HG03460 (cell line): ENCODE measurements at regions not wholly inside any gene's neighbourhood (a gene's known extent, or its start where the extent isn't known, plus 50 kb on each side); places are given as distances from the start of the nearest gene placed in this dataset.

Experiments
- ATAC-seq: cut with Tn5 transposase; IDR thresholded peaks from one replicate; pipeline ENCODE4 v1.9.1; 2021; ENCODE audit not compliant: unreplicated experiment

- ATAC-seq = no peak
Measured at GRCh38 chr12:59927032-59927431, 331.2 kb downstream of the SLC16A7 start.

- ATAC-seq = no peak
Measured at GRCh38 chr12:59928416-59928815, 332.6 kb downstream of the SLC16A7 start.

- no peak for ATAC-seq
Measured at GRCh38 chr12:59929110-59929509, 333.3 kb downstream of the SLC16A7 start.

- ATAC-seq = no peak
Measured at GRCh38 chr12:59934486-59934885, 338.7 kb downstream of the SLC16A7 start.

GRCh38 chr12:59936534-59936933, 340.7 kb downstream of the SLC16A7 start:
- no peak for ATAC-seq

- no peak for ATAC-seq
Measured at GRCh38 chr12:59937148-59937547, 341.3 kb downstream of the SLC16A7 start.

- ATAC-seq = no peak
Measured at GRCh38 chr12:59938190-59938962, 342.5 kb downstream of the SLC16A7 start.

- ATAC-seq = no peak
Measured at GRCh38 chr12:59940631-59941342, 345.0 kb downstream of the SLC16A7 start.

- no peak for ATAC-seq
Measured at GRCh38 chr12:59941461-59941860, 345.6 kb downstream of the SLC16A7 start.

GRCh38 chr12:59944177-59944576, 348.3 kb downstream of the SLC16A7 start:
- no peak for ATAC-seq

GRCh38 chr12:59946635-59947034, 350.8 kb downstream of the SLC16A7 start:
- ATAC-seq = no peak

- ATAC-seq = no peak
Measured at GRCh38 chr12:59963546-59963945, 367.7 kb downstream of the SLC16A7 start.

- ATAC-seq = no peak
Measured at GRCh38 chr12:59972905-59973304, 377.1 kb downstream of the SLC16A7 start.

- ATAC-seq = no peak
Measured at GRCh38 chr12:59973515-59973914, 377.7 kb downstream of the SLC16A7 start.

- no peak for ATAC-seq
Measured at GRCh38 chr12:59977779-59978178, 381.9 kb downstream of the SLC16A7 start.

GRCh38 chr12:59980476-59980875, 384.6 kb downstream of the SLC16A7 start:
- ATAC-seq = no peak

GRCh38 chr12:59999291-59999690, 403.5 kb downstream of the SLC16A7 start:
- no peak for ATAC-seq

GRCh38 chr12:60010486-60010885, 414.7 kb downstream of the SLC16A7 start:
- ATAC-seq = no peak

- no peak for ATAC-seq
Measured at GRCh38 chr12:60012659-60013058, 416.8 kb downstream of the SLC16A7 start.

GRCh38 chr12:60014436-60014835, 418.6 kb downstream of the SLC16A7 start:
- no peak for ATAC-seq

GRCh38 chr12:60020068-60020467, 424.2 kb downstream of the SLC16A7 start:
- no peak for ATAC-seq

GRCh38 chr12:60021235-60021634, 425.4 kb downstream of the SLC16A7 start:
- ATAC-seq = no peak
